GM19239 (cell line): ENCODE measurements at regions not wholly inside any gene's neighbourhood (a gene's known extent, or its start where the extent isn't known, plus 50 kb on each side); places are given as distances from the start of the nearest gene placed in this dataset.

Experiments used
- DNase-seq: peaks from one replicate; pipeline ENCODE4 v3.0.0; 2011; ENCODE audit warnings: low spot score; ENCODE audit not compliant: insufficient read length
- FAIRE-seq: peaks from 2 replicates; lab custom pipeline; 2011; peaks lifted over from hg19 to GRCh38; lab: Jason Lieb, UNC

DNA sequence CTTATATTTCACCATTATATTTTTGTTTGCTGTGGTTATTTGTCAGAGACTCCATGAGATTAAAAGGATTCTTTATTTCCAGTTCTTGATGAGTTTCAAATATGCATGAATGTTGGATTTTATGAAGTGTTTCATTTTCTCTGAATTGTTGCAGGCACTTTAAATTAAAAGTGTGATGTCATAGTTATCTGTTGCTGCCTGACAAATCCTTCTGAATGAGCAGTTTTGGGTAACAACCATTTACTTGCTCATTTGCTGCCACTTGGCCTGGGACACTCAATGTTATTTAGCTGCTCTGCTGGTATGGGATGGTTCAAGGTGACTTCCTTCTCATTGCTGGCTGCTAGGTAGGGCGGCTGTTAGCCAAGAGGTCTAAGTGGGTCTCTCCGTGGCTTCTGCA lies 173.5 kb downstream of the LPIN1 start:
- DNase-seq (no peak), FAIRE-seq (no peak)

- FAIRE-seq (no peak), DNase-seq (no peak)
These were observed 174.7 kb downstream of the LPIN1 start for GRCh38 chr2:11920993-11921583.

DNA sequence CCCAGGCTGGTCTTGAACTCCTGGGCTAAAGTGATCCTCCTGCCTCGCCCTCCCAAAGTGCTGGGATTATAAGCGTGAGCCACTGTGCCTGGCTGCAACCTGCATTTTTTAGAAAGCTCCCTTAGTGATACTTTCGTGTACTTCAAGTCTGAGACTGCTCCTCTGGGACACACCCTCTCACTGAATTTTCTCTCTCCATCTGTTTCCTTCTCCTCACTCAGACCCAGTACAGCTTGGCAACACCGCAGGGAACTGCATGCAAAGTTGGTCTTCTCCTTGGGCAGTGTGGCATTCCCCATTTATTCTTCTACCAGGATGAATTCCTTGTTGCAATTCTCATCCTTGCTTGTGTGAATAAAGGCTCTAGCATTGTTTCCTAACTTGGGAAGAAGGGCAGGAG lies 175.9 kb downstream of the LPIN1 start:
- no peak for FAIRE-seq
- no peak for DNase-seq

DNA sequence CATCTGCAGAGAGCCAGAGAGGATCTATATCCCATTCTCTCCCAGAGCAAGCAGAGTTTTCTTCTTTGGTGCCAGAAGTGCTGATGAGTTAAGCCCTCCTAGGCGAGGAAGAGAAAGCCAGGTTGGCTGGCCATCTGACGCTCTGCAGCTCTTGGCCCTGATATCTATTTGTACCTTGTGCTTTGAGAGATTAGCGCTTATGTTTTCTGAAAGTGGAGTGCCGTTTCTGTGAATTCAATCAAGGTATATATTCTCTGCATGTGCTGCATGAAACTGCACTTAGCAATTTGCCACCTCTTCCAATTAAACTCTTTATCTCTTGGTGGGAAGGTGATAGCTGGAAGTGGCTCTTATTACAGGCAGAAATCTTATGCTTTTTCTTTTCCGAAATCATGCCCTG lies 177.5 kb downstream of the LPIN1 start:
- no peak for FAIRE-seq
- DNase-seq: no peak

DNA sequence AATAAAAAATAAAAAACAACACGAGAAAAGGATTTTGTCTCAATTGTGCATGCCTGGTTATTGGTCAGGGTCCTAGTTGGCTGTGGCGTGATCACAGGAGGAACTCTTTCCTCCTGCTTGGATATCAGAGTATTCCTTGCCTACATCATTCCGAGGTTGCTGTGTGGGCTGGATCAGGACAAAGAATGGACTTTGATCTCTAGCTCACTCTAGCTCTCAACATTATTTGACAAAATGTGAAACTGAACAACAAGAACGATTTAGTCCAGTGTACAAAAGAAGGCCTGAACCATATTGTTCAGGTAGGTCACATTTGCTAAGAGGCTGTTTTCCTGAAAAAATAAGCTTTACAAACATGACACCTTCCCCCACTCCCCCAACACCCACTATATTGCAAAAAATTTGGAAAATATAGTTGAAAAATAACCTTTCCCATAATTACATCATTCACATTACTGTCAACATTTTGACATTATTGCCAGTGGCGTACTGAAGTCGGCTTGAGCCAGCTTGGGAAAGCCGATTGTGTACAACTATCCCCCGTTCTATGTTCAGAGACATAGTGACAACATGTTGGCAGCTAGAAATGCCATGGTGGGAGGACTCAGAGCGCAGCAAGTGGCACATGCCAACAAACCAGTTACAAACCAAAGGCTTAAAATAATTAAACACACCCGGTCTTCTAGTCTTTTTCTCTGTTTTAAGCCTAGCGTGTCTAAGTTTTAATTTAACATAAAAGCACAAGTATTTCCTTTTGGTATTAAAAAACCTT lies 179.0 kb downstream of the LPIN1 start:
- FAIRE-seq (no peak), DNase-seq (no peak)

DNA sequence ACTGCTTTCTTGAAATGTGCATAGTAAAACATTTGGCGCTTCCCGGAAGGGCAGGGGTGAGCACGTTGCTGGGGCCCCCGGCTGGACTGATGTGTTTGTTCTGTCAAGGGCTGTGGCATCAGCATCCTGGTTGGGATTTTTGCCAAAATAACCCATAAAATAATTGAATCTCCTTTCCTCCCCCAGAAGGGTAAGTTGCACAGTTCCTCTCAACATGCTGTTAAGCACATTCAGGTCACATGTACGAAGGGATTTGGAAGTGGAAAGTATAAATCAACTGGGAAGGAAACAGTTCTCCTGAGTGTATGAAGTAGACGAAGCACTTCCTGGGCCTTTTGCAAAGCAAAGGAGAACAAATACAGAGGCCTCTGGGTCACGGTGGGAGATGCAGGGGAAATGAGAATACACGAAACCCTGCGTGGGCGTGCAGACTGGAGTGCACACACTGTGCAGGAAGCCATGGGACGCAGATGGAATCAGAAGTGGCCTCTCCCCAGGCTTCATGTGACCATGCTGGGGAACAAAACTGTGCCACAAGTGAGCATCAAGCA lies 183.9 kb downstream of the LPIN1 start:
- no peak for DNase-seq
- no peak for FAIRE-seq

DNA sequence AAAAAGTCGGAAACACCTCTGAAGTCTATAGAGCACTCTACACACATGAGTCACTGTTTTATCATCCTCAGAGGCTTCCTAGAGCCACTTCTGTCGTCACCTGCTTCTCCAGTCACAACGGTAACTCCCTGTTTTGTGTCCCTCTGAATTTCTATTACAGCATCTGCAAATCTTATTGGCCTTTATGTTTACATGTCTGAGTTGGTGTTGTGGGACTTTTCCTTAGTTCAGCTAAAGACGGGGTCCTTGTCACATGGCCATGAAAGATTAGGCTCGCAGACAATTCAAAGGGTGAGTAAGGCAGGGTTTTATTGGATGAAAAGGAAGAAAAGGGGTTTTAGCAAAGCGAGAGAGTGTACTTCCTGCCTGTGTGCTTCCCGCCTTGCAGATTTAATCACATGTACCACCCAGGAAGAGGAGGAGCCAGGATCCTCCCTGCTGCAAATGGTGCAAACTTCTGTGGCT lies 185.6 kb downstream of the LPIN1 start:
- FAIRE-seq (no peak), DNase-seq (no peak)

DNA sequence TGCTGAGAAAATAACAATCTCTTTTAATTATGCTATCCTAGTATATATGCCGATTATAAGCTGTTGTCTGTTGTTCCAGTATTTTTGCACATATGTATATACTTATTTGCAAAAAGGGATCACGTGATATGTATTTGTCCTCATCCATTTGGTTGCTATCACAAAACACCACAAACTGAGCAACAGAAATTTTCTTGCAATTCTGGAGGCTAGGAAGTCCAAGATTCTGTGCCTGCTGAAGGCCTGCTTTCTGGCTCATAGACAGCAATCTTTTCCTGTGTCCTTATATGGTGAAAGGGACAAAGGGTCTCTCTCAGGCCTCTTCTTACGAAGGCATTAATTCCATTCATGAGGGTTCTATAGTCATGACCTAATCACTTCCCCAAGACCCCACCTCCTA lies 186.5 kb downstream of the LPIN1 start:
- no peak for FAIRE-seq

DNA sequence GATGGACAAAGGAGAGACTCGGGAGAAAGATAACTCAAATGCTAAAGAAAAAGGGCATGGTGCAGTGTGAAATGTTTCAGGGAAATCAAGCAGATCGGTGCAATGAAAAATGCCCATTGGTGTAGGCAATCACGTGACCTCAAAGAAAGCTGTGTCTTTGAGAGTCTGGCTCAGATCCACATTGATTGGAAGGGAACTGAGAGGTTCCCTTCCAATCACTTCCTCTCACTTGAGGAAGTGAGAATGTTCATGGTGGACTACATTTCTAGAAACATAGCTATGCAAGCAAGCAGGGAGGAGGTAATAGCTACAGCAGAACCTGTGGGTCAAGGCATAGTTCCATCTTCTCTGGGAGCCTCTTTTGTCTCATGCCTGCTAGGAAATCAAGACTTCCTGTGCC lies 187.4 kb downstream of the LPIN1 start:
- peak; percentile 21 for DNase-seq
- FAIRE-seq: peak; percentile 78

More for the DNA sequence above, 186.5 kb downstream of the LPIN1 start:
- DNase-seq: no peak

DNA sequence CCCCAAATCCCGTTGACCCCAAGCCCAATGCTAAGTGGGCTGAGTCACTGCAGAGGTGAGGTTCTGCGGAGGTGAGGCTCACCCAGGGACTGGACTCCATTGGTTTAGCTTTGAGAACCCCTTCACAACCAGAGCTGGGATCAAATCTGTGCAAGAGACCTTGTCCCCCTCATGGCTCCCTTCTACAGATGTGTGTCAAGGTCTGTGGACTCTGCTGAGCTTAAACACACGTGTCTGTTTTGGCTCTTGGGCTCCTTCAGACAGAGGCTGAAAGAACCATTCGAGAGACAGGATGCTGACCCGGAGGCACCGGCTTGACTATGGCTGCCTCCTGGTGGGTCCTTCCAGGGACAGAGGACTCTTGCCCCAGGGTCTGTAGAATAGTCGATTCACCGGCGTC lies 190.3 kb downstream of the LPIN1 start:
- DNase-seq (no peak), FAIRE-seq (no peak)

- DNase-seq (no peak), FAIRE-seq (no peak)
These were observed 191.8 kb downstream of the LPIN1 start for GRCh38 chr2:11938196-11938595.

- no peak for FAIRE-seq
- no peak for DNase-seq
These were observed 193.1 kb downstream of the LPIN1 start for GRCh38 chr2:11939523-11939922.

GRCh38 chr2:11940121-11940743 lies 193.8 kb downstream of the LPIN1 start:
- FAIRE-seq (no peak), DNase-seq (no peak)

- FAIRE-seq (no peak), DNase-seq (no peak)
These were observed 194.4 kb downstream of the LPIN1 start for GRCh38 chr2:11940799-11941198.

DNA sequence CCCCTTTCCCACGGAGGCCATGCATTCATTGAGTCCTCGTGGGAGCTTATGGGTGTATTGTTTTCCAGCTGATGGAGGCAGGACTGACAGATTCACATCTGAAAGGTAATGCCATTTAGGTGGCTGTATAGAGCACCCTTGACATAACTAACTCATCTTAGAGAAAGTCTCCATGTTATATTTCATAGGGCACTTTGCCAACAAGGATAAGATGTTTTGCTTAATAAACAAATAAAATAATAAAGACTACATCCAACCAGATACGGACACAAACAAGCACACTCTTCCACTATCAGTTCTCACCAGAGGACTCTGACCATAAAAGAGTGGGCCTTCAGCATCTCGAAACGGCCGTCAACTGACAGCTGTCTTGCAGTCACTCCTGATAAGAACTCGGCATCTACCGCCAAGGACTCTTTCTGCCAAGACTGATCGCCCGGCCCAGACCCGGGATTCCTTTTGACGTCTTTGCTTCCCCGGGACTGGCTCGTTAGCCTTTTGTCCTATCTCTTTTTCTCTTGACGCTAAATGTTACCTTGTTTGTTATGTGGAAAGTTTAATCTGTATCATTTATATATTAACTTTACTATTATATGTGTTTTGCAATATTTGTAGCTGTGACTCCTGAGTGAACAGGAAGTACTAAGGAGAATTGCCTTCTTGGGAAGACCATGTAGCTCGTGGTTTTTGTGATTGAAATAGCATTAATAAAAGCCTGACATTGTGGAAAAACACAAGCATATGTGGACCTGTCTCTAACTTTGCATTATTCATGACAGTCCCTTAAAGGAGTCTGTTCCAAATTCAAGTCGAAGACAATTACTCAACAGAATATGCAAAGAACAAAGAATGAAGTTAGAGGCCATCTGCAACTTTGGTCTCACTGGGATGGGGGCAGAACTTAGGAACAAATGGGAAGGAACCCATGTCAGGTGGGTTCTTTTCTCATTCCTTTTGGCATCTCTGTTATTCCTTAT lies 195.1 kb downstream of the LPIN1 start:
- DNase-seq (no peak), FAIRE-seq (no peak)

DNA sequence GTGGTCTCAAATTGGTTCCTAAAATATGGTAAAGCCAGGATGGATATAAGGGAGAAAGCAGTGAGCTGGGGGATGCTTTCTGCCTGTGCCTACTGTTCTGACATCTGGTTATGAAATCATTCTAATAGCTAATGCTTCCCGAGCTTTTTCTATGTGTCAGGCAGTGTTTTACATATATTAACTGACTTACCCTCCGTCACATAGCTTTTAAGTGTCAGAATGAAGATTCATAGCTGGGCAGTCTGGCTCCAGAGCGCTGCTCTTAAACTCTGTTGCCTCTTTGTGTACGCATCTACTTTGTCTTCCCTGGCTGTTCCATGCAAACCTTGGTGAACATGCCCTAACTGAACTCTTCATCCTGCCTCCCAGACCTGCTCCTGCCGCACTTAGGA lies 195.7 kb downstream of the LPIN1 start:
- DNase-seq: no peak
- FAIRE-seq: no peak

- FAIRE-seq (peak; percentile 76), DNase-seq (no peak)
These were observed 197.9 kb downstream of the LPIN1 start for GRCh38 chr2:11944311-11944710.

GRCh38 chr2:11945139-11946126 lies 199.0 kb downstream of the LPIN1 start:
- DNase-seq (no peak), FAIRE-seq (peak; percentile 86)

DNA sequence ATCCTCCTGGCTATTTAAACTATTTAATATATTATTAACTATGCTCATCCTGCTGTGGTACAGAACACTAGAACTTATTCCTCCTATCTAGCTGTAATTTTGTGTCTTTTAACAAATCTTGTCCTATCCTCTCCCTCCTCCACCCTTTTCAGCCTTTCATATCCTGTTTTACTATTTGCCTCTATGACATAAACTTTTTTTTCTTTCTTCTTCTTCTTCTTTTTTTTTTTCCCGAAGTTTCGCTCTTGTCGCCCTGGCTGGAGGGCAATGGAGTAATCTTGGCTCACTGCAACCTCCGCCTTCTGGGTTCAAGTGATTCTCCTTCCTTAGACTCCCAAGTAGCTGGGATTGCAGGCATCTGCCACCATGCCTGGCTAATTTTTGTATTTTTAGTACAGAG lies 201.5 kb downstream of the LPIN1 start:
- DNase-seq (no peak), FAIRE-seq (no peak)
